ENCODE measurements at regions not wholly inside any gene's neighbourhood (a gene's known extent, or its start where the extent isn't known, plus 50 kb on each side); places are given as distances from the start of the nearest gene placed in this dataset.
"Not testable (repeated sequence)": the region's sequence is repeated elsewhere in the genome, so short reads cannot be mapped to it uniquely, and the experiment has no call there.

GRCh38 chr18:71471963-71472725, 1072.0 kb downstream of the CBLN2 start:
- no peak for DNase-seq

- no peak for DNase-seq
These were observed 1087.9 kb downstream of the CBLN2 start for GRCh38 chr18:71456206-71456605.

- DNase-seq: no peak
These were observed 1093.9 kb downstream of the CBLN2 start for GRCh38 chr18:71450257-71450656.

GRCh38 chr18:71443706-71444480, 1100.2 kb downstream of the CBLN2 start:
- no peak for DNase-seq

GRCh38 chr18:71442731-71443141, 1101.4 kb downstream of the CBLN2 start:
- DNase-seq: no peak

- no peak for DNase-seq
These were observed 1103.0 kb downstream of the CBLN2 start for GRCh38 chr18:71441156-71441555.

GRCh38 chr18:71437511-71437910, 1106.6 kb downstream of the CBLN2 start:
- DNase-seq: no peak

- DNase-seq: no peak
These were observed 1110.8 kb downstream of the CBLN2 start for GRCh38 chr18:71433373-71433772.

GRCh38 chr18:71431689-71432088, 1112.5 kb downstream of the CBLN2 start:
- no peak for DNase-seq

GRCh38 chr18:71431171-71431570, 1113.0 kb downstream of the CBLN2 start:
- DNase-seq: no peak

- no peak for DNase-seq
These were observed 1117.7 kb downstream of the CBLN2 start for GRCh38 chr18:71426441-71426840.

GRCh38 chr18:71405169-71405809, 1116.4 kb downstream of the SOCS6 start:
- DNase-seq: no peak

- DNase-seq: no peak
These were observed 1114.7 kb downstream of the SOCS6 start for GRCh38 chr18:71403501-71403900.

GRCh38 chr18:71398531-71398930, 1109.7 kb downstream of the SOCS6 start:
- DNase-seq: no peak

GRCh38 chr18:71388148-71388547, 1099.3 kb downstream of the SOCS6 start:
- DNase-seq: no peak

- DNase-seq: no peak
These were observed 1085.6 kb downstream of the SOCS6 start for GRCh38 chr18:71374294-71375000.

- DNase-seq: no peak
These were observed 1083.2 kb downstream of the SOCS6 start for GRCh38 chr18:71371951-71372605.

- no peak for DNase-seq
These were observed 1082.0 kb downstream of the SOCS6 start for GRCh38 chr18:71370671-71371445.

GRCh38 chr18:71370095-71370494, 1081.2 kb downstream of the SOCS6 start:
- no peak for DNase-seq

- no peak for DNase-seq
These were observed 1073.3 kb downstream of the SOCS6 start for GRCh38 chr18:71362140-71362539.

- DNase-seq: not testable (repeated sequence)
These were observed 1066.8 kb downstream of the SOCS6 start for GRCh38 chr18:71355599-71355998.

GRCh38 chr18:71352618-71353017, 1063.8 kb downstream of the SOCS6 start:
- DNase-seq: no peak

Measured in activated CD4-positive, alpha-beta T cell treated with anti-CD3 and anti-CD28 coated beads for 4 hours (primary cell).